Stimulated activated CD8-positive, alpha-beta memory T cell treated with anti-CD3 and anti-CD28 coated beads, Interleukin-2, amount 100 ng/mL, for 48 hours (primary cell): ENCODE measurements at regions not wholly inside any gene's neighbourhood (a gene's known extent, or its start where the extent isn't known, plus 50 kb on each side); places are given as distances from the start of the nearest gene placed in this dataset.
"Not testable (repeated sequence)": the region's sequence is repeated elsewhere in the genome, so short reads cannot be mapped to it uniquely, and the experiment has no call there.

ENCODE experiments used
- DNase-seq, 2 donors: peaks; one replicate each; pipeline ENCODE4 v3.0.0-alpha.2; 2020; ENCODE audit warnings: low read depth in 2 of 2

DNA sequence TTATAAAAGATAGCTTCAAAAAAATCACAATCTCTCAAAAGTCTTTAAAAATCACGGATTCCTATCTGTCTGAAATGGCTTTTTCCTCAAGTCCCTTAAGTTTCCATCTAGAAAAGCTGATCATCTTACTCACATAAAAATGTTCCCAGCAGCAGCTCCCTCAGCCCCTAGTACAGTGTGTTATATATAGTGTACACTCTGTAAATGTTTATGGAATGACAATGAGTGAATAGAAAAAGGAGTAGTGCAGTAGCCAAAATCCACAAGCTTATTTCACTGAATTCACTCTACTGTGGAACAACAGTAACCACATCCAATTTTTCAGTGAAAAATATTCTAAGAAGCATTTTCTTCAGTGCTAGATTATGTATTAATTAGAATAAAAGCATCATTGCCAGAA, 609.4 kb downstream of the DTWD2 start:
- DNase-seq = no peak

DNA sequence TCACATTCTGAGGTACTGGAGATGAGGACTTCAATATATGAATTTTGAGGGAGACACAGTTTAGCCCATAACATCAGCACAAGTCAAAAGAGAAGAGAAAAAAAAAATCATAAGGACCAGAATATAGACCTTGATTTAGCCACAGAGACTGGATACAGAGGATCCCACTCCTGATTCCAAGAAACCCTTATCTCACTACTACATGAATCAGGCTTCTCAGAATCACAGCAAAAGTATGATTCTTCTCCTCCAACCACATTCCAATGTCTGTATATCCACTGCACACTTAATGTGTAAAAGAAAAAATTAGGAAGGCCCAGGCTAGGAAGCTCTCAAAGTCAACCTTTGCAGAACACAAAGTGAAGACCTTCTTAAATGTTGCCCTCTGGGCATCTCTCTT, 610.9 kb downstream of the DTWD2 start:
- DNase-seq = no peak

- DNase-seq = no peak
Observed at GRCh38 chr5:118371973-118372831, 616.1 kb downstream of the DTWD2 start.

DNA sequence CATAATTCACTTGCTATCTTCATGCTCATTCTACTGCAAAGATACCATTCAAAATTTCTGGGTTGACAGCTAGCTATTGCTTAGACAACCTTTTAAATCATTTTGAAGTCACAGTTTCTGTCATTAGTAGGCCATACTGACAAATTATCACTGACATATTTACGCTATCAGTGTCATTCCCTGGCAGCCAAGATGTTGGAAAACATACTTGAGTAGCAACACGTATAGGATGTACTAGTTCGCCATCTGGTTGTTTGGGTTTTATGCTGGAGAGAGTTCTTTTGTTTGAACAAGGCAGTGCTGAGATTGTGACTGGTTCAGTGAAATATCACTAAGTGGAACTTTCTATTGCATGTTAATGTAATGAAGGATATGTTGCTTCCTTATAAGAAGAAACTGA, 621.9 kb downstream of the DTWD2 start:
- DNase-seq = no peak

DNA sequence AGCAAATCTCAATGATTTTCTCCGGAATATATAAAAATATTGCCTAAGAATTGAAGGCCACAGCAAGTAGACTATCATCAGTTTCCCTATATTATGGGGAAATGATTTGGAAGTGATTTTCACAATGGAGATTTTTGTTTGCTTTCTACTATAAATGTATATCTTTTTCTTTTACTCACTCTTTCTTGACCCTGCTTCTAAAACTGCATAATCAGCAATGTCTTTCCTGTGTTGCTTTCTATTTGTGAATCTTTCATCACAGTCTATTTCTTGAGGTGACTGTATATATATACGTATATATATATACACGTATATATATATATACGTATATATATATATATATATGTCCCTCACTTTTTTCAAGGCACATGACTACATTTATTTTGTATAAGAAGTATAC, 622.6 kb downstream of the DTWD2 start:
- DNase-seq = no peak

GRCh38 chr5:118354797-118355196, 633.5 kb downstream of the DTWD2 start:
- DNase-seq = no peak

GRCh38 chr5:118353970-118354369, 634.4 kb downstream of the DTWD2 start:
- DNase-seq = no peak

- DNase-seq = no peak
Observed at GRCh38 chr5:118336468-118336867, 651.9 kb downstream of the DTWD2 start.

DNA sequence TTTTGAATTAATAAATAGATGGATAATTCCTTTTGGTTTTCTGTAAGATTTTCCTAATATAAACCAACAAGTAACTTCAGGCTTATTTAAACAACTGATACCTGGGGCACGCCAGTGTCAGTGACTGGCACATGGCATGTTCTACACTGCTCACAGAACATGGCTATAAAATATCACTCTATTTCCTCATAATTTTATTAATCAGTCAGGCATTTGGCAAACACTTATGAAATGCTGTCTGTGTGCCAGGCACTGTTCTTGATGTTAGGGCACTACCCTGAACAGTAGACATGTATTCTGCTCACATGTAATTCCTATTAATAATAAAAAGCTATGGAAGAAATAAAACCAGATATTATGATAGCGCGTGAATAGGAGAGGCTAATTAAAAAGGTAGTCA, 661.0 kb downstream of the DTWD2 start:
- DNase-seq = no peak

GRCh38 chr5:118326481-118327045, 661.8 kb downstream of the DTWD2 start:
- no peak for DNase-seq

GRCh38 chr5:118325931-118326330, 662.4 kb downstream of the DTWD2 start:
- no peak for DNase-seq

DNA sequence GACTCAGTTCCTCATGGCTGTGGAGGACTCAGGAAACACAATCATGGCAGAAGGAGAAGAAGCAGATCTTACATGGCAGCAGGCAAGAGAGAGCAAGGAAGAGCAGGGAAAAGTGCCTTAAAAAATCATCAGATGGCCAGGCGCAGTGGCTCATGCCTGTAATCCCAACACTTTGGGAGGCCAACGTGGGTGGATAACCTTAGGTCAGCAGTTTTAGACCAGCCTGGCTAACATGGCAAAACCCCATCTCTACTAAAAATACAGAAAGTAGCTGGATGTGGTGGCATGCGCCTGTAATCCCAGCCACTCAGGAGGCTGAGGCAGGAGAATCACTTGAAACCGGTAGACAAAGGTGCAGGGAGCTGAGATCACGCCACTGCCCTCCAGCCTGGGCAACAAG, 664.6 kb downstream of the DTWD2 start:
- DNase-seq = not testable (repeated sequence)

GRCh38 chr5:118321081-118321480, 667.3 kb downstream of the DTWD2 start:
- no peak for DNase-seq

GRCh38 chr5:118320121-118320520, 668.2 kb downstream of the DTWD2 start:
- DNase-seq = no peak

DNA sequence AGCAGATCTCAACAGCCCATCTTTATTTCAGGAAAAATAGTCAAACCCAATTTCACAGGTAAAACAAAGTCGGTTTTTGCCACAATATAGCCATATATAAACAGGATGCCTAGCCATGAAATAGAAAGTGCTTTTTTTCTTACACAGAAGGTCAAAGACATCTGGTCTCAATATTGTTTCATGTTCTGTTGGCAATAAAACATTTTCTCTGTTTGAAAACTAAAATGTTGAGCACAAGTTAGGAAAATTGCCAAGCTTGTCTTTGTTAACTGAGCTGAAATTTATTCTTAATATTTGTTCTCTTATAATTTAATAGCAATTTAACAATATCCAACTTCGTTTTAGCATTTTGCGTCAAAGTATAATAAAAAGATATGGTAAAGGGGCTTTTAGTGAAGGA, 673.4 kb downstream of the DTWD2 start:
- DNase-seq = no peak

GRCh38 chr5:118311103-118311819, 677.1 kb downstream of the DTWD2 start:
- DNase-seq = no peak

- no peak for DNase-seq
Observed at GRCh38 chr5:118310401-118310800, 677.9 kb downstream of the DTWD2 start.

- DNase-seq = no peak
Observed at GRCh38 chr5:118303296-118303695, 685.1 kb downstream of the DTWD2 start.

- no peak for DNase-seq
Observed at GRCh38 chr5:118302786-118303185, 685.6 kb downstream of the DTWD2 start.

DNA sequence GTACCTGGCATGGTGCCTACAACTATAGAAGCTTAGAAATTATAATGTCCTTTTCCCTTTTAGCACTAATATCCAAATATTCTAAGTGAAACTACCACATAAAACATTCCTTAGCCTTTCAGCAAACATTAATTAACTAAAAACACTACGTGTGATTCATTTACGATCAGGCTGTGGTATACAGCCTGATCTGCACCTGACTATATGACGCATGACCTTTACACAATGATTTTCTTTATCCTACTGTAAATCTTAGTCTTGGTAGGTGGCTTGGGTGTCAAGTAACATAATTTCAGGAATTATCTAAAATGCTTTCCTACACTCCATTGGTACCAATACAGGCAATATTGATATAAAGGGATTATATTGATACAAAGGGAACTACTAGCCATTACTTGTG, 686.7 kb downstream of the DTWD2 start:
- no peak for DNase-seq

DNA sequence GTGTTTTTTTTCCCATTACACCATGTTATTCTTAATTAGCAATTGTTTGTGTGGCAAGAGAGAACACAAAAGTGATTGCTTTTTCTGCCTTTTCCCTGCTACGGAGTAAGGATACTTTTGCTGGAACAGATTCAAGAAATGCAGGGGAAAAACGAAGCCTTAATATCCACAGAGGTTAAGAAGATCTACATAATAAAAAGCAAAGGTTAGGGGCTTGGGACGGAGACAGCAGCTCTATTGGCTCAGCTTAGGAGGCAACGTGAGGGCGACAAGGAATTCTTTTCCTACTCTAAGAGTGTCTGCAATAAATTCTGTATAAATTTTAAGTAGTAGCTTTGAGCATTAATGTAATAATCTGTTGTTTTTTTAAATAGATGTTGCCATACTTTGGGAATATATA, 693.3 kb downstream of the DTWD2 start:
- DNase-seq = no peak

DNA sequence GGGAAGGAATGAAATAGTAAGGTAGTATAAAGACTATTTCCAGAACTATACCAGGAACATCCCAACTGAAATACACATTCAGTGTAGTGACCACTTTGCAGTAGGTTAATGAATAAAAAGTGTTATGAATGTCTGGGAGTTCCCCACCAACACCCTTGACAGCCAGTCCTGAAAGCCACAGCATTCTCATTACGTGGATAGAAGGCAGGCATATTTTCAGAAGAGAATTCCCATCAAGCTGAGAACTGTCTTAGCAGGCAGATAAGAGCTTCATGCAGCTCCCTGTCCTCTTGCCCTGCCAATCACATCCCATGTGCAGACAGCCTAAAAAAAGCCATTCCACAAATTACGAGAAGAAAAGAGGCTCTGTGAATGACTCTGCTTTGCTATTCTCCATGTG, 695.0 kb downstream of the DTWD2 start:
- no peak for DNase-seq

DNA sequence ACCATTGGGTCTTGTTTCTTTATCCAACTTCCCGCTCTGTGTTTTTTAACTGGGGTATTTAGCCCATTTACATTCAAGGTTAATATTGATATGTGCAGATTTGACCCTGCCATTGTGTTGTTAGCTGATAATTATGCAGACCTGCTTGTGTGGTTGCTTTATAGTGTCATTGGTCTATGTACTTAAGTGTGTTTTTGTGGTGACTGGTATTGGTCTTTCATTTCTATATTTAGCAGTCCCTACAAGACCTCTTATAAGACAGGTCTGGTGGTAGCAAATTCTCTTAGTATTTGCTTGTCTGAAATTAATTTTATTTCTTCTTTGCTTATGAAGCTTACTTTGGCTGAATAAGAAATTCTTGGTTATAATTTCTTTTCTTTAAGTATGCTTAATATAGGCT, 698.1 kb downstream of the DTWD2 start:
- DNase-seq = no peak
